K562 (cell line): ENCODE measurements at regions not wholly inside any gene's neighbourhood (a gene's known extent, or its start where the extent isn't known, plus 50 kb on each side); places are given as distances from the start of the nearest gene placed in this dataset.

Source experiments
- BCL6 ChIP-seq: fragments of 250-450 bp; sonication (Bioruptor Pico); IDR thresholded peaks from 2 replicates; pipeline ENCODE4 v1.4.0; 2020
- BRCA1 ChIP-seq, 2 experiments: fragments of 450-650 bp in 1 of 2; sonication (generic) in 1 of 2; formaldehyde crosslinking in 1 of 2; IDR thresholded peaks; 2 replicates each; pipeline versions ENCODE4 v1.5.0 to v1.6.1; 2017 to 2020; ENCODE audit warnings: mild to moderate bottlenecking in 1 of 2, missing genetic modification reagents in 1 of 2
- DMBX1 ChIP-seq: fragments of 250-450 bp; sonication (Bioruptor Pico); IDR thresholded peaks from 2 replicates; pipeline ENCODE4 v1.8.0; 2022; ENCODE audit warnings: inconsistent platforms, mild to moderate bottlenecking, moderate library complexity, borderline replicate concordance
- E2F3 ChIP-seq: fragments of 250-450 bp; sonication (Bioruptor Pico); IDR thresholded peaks from 2 replicates; pipeline ENCODE4 v1.4.0; 2020; ENCODE audit warnings: mild to moderate bottlenecking
- KDM1A ChIP-seq, 2 experiments: fragments of 450-650 bp; IDR thresholded peaks; 2 replicates each; pipeline ENCODE4 v1.6.1; 2016; ENCODE audit warnings: mild to moderate bottlenecking in 2 of 2
- KLF10 ChIP-seq: fragments of 250-450 bp; sonication (Bioruptor Pico); IDR thresholded peaks from 2 replicates; pipeline ENCODE4 v1.6.1; 2021; ENCODE audit warnings: matching md5 sums
- PHB ChIP-seq: fragments of 250-450 bp; sonication (Bioruptor Pico); IDR thresholded peaks from 2 replicates; pipeline ENCODE4 v1.5.0; 2021
- POLR3A ChIP-seq: IDR thresholded peaks from 2 replicates; pipeline ENCODE4 v1.6.1; 2011; ENCODE audit warnings: borderline replicate concordance, mild to moderate bottlenecking, moderate library complexity; ENCODE audit not compliant: insufficient read length, insufficient read depth; ENCODE audit errors: extremely low read depth
- SRF ChIP-seq, 2 experiments: fragments of 250-450, 450-650 bp in 1 of 2; sonication (Bioruptor Pico) in 1 of 2; sonication (generic) in 1 of 2; formaldehyde crosslinking; IDR thresholded peaks; 2 replicates each; pipeline versions ENCODE4 v1.5.0 to v1.5.1; 2020 to 2022; ENCODE audit warnings: mild to moderate bottlenecking in 1 of 2, missing genetic modification reagents in 1 of 2
- STAT6 ChIP-seq: sonication (generic); formaldehyde crosslinking; IDR thresholded peaks from 2 replicates; pipeline ENCODE4 v1.8.1; 2023; ENCODE audit warnings: mild to moderate bottlenecking, missing genetic modification reagents
- ZNF695 ChIP-seq: fragments of 450-650 bp; formaldehyde crosslinking; IDR thresholded peaks from 2 replicates; pipeline ENCODE4 v1.4.0; 2020; ENCODE audit warnings: mild to moderate bottlenecking, moderate library complexity
- TF ChIP-seq, protein P1 (sequence below), 2 experiments: fragments of 450-650 bp in 1 of 2; sonication (generic) in 1 of 2; formaldehyde crosslinking in 1 of 2; IDR thresholded peaks; 2 replicates each; pipeline versions ENCODE4 v1.7.1 to v1.9.0; 2016 to 2022; ENCODE audit warnings: inconsistent platforms in 1 of 2, mild to moderate bottlenecking in 1 of 2, missing genetic modification reagents in 1 of 2
- TF ChIP-seq, protein P2 (sequence below): fragments of 250-450 bp; sonication (Bioruptor Pico); IDR thresholded peaks from 2 replicates; pipeline ENCODE4 v1.5.0; 2021; ENCODE audit warnings: mild to moderate bottlenecking, borderline replicate concordance

GRCh38 chr22:20641919-20642579 is 131.9 kb upstream of the SERPIND1 start (continued):
- TF ChIP-seq, protein P1, sequence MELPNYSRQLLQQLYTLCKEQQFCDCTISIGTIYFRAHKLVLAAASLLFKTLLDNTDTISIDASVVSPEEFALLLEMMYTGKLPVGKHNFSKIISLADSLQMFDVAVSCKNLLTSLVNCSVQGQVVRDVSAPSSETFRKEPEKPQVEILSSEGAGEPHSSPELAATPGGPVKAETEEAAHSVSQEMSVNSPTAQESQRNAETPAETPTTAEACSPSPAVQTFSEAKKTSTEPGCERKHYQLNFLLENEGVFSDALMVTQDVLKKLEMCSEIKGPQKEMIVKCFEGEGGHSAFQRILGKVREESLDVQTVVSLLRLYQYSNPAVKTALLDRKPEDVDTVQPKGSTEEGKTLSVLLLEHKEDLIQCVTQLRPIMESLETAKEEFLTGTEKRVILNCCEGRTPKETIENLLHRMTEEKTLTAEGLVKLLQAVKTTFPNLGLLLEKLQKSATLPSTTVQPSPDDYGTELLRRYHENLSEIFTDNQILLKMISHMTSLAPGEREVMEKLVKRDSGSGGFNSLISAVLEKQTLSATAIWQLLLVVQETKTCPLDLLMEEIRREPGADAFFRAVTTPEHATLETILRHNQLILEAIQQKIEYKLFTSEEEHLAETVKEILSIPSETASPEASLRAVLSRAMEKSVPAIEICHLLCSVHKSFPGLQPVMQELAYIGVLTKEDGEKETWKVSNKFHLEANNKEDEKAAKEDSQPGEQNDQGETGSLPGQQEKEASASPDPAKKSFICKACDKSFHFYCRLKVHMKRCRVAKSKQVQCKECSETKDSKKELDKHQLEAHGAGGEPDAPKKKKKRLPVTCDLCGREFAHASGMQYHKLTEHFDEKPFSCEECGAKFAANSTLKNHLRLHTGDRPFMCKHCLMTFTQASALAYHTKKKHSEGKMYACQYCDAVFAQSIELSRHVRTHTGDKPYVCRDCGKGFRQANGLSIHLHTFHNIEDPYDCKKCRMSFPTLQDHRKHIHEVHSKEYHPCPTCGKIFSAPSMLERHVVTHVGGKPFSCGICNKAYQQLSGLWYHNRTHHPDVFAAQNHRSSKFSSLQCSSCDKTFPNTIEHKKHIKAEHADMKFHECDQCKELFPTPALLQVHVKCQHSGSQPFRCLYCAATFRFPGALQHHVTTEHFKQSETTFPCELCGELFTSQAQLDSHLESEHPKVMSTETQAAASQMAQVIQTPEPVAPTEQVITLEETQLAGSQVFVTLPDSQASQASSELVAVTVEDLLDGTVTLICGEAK (IDR thresholded peaks at IDR 0.05): no peak
- TF ChIP-seq, protein P1 (CRISPR knock-in tag; IDR thresholded peaks at IDR 0.05): no peak
- TF ChIP-seq BCL6 (CRISPR knock-in tag) (no peak), POLR3A (no peak), KLF10 (CRISPR knock-in tag) (no peak), E2F3 (CRISPR knock-in tag) (peak; percentile 34; the same call in 1 of the 2 replicates), ZNF695 (0 out of 2 replicates have a peak, but pooled peaks have one; percentile 9), PHB (no peak), STAT6 (peak; percentile 21; the same call in 1 of the 2 replicates), KDM1A (IDR thresholded peaks at IDR 0.05) (peak; percentile 64 to 86), SRF (CRISPR knock-in tag; IDR thresholded peaks at IDR 0.05) (peak in 1 of 2 experiments; percentile 75; a peak in 1 of 4 replicates), DMBX1 (no peak), BRCA1 (IDR thresholded peaks at IDR 0.05) (no peak), BRCA1 (CRISPR knock-in tag; IDR thresholded peaks at IDR 0.05) (no peak)
- TF ChIP-seq, protein P2, sequence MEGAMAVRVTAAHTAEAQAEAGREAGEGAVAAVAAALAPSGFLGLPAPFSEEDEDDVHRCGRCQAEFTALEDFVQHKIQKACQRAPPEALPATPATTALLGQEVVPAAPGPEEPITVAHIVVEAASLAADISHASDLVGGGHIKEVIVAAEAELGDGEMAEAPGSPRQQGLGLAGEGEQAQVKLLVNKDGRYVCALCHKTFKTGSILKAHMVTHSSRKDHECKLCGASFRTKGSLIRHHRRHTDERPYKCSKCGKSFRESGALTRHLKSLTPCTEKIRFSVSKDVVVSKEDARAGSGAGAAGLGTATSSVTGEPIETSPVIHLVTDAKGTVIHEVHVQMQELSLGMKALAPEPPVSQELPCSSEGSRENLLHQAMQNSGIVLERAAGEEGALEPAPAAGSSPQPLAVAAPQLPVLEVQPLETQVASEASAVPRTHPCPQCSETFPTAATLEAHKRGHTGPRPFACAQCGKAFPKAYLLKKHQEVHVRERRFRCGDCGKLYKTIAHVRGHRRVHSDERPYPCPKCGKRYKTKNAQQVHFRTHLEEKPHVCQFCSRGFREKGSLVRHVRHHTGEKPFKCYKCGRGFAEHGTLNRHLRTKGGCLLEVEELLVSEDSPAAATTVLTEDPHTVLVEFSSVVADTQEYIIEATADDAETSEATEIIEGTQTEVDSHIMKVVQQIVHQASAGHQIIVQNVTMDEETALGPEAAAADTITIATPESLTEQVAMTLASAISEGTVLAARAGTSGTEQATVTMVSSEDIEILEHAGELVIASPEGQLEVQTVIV (CRISPR knock-in tag): no peak
